T-helper 22 cell (primary cell): ENCODE measurements at regions not wholly inside any gene's neighbourhood (a gene's known extent, or its start where the extent isn't known, plus 50 kb on each side); places are given as distances from the start of the nearest gene placed in this dataset.

Source experiments
- DNase-seq: peaks from one replicate; pipeline ENCODE4 v3.0.0-alpha.2; 2020; ENCODE audit warnings: low read depth

GRCh38 chr6:41428996-41429421 is 93.6 kb downstream of the NCR2 start:
- DNase-seq, result no peak

DNA sequence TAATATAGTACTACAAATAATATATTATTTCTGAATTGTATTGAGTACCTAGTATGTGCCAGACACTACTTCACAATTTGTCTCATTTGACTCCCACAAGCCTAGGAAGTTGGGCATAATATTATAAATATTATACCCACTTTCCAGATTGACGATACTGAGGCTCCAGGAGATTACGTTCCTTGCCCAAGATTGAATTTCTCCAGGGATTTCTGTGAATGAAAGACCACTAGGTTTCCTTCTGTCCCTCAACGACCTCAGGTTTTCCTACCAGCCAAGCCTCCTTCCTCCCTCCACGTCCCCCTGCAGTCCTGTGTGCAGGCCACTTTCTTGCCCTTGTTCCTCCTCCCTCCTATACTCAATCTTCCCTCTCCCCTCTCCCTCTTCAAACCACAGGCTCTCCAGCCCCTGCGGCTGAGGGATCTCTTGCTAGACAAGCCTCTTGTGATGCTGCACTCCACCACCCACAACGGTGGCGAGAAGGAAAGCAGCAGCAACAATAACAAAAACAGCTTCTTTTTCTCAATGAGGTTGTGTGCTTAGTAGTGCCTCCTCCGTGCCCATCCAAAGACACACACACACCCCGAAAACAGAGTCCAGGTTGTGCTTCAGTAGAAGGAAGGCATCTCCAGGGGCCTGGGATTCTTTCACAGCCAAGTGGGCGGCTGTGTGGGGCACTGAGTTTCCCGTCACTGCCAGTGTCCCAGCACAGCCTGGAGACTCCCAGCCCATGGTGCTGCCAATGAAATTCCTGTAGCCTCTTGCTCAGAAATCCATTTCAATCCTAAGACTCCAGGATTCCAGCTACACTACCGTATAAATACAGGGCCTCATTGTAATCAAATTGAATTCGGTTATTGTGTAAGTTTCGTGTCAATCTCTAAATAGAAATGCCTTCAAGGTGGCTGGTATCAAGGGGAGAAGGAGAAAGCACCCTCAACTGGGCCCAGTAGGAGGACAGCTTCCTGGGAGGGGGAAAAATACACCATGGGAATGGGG is 94.4 kb downstream of the NCR2 start:
- no peak for DNase-seq

DNA sequence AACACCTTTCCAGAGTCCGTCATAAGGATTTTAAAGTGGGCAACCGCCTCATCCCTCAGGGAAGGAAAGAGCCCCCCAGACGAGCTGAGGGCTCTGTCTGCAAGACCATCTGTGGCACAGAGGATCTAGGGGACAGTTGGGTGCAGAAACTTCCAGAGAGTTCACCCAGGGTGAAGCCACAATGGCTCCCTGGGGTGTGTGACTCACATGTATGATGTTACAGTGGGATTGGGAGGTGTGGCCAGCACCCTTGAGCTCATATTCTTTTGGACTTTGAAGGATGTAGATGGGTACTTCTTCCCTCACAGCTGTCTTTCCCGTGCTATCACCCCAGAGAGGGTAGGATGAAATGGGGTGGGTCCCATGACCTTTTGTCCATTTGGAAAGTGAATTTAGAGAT is 95.5 kb downstream of the NCR2 start:
- no peak for DNase-seq

DNA sequence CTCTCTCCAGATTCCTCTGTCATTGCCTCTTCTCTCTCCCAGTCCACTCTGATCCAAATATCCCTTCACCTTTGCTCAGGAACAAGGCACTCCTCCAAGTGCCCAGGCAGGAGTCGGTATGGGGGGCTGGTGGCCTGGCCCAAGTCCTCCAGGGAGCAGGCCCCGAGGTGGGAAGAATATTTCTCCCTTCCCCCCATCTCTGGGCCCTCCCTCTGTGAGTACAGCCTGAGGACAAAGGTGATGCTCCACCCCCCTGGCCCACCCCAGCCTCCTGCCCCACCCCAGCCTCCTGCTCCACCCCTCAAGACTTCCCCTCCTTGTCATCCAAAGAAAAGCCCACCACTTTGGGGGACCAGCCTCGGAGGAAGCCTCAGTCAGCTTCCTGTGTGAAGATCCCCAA is 96.9 kb downstream of the NCR2 start:
- DNase-seq, result no peak

DNA sequence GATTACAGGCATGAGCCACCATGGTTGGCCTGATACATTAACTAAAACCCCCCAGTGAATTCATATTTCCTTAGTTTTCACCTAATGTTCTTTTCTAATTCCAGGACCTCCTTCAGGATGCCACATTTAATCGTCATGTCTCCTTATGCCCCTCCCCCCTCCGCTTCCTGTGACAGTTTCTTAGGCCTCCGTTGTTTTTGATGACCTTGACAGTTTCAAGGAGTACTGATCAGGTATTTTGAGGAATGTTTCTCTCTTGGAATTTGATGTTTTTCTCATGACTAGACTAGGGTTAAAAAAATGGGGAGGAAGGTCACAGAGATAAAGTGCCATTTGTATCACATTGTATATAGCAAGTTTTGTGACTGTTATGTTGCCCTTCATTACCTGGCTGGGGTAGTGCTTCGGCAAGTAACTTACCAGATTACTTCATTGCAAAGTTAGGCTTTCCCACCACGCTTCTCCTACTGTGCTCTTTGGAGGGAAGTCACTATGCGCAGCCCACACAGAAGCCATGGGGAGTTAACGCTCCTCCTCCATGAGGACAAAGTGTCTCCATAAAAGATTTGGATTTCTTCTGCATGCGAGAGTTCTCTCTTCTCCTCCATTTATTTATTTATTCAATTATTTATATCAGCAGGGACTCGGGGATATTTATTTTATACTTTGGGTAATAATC is 99.5 kb downstream of the NCR2 start:
- no peak for DNase-seq

- DNase-seq, result no peak
Measured at GRCh38 chr6:41437604-41438003, 102.2 kb downstream of the NCR2 start.

- no peak for DNase-seq
Measured at GRCh38 chr6:41438746-41439145, 103.3 kb downstream of the NCR2 start.

DNA sequence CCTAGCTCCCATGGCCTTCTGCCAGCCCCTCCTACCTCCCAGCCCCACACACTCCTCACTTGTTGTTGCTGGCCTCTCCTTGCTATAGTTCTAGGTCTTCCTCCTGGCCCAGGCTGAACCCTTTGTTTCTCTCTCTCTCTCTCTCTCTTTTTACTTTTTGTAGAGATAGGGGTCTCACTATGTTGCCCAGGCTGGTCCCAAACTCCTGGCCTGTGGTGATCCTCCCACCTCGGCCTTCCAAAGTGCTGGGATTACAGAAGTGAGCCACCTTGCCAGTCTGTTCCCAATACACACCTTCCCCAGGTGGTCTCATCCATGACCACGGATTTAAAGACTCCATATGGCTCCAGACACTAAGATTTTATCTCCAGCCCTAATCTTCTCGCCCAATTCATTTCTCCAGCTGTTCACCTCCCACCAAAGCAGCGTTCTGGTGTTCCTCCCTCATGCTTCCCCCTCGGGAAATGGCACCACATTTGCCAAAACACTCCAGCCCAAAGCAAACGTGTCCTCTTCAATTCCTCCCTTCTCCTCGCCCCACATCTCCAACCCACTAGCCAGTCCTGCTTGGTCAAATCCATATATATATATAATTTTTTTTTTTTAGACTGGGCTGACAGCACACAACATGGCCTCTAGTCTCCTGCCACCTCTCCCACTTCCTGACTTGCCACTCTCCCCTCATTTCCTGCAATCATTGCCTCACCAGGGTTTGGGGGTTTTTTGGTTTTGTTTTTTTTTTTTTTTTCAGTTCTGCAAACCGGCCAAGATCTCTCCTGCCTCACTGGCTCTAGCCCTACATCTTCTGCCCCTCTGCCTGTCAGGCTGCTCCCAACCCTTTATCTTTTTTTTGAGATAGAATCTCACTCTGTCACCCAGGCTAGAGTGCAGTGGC is 104.4 kb downstream of the NCR2 start:
- DNase-seq, result no peak

DNA sequence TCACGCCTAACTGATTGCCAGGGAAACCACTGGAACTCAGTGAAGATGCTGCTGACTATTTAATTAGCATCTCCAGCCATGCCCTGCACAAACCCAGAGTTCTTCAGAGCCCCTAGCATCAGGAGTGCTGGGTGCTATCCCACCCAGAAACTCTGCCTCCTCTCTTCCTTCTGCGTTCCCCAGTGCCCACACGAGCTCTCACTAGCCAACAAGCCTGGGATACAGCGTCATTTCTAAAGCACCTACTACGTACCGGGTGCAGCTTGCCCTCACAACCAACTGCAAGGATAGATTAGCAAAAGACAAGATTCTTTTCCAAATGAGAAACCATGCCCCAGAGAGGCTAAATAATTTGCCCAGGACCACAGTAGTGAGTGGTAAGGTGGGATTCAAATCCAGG is 105.2 kb upstream of the FOXP4 start:
- no peak for DNase-seq

- no peak for DNase-seq
Measured at GRCh38 chr6:41441598-41442351, 104.4 kb upstream of the FOXP4 start.

DNA sequence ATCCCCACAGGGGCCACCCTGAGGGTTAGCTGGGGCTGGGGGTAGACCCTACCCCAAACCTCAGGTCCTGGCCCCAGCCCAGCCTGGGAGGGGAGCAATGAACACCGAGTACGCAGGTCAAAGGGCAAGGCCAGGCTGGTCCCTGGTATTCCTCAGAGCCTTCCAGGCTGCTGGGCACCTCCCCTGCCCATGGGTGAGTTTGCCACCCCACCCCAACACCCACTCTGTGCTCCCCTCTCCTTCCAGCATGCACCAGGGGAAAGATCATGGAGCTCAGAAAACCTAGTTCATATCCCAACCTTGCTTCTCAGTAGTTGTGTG is 103.9 kb upstream of the FOXP4 start:
- DNase-seq, result no peak

DNA sequence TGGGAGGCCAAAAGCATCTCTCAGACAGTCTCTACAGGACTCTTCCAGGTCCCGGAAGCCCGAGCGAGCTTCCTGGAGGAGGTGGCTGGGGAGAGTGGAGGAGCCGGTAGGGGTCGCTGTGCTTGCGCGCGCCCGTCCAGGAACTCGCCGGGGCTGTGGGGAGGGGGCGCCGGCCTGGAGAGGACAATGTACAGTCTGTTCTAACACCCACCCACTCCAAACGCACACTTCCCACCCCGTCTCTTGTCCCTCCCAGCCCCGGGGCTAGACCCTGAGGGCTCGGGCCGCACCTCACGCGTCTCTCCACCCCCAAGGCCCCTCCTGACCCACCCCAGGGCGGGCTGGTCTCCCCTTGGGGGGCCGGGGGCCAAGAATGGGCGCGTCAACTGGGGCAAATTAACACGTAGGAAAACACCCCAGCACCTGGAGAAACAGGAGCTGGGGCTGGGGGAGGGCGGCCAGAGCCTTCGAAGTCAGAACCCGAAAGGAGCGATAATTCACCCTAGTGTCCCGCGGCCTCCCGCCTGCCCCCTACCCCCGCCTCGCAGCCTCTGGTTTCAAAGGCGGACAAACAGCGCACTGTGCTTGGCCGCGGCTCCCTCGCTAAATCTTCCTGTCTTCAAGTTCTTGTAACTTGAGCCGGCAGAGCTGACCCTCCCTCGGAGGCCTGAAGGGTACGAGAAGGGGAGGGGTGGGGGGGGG is 103.2 kb upstream of the FOXP4 start:
- no peak for DNase-seq

DNA sequence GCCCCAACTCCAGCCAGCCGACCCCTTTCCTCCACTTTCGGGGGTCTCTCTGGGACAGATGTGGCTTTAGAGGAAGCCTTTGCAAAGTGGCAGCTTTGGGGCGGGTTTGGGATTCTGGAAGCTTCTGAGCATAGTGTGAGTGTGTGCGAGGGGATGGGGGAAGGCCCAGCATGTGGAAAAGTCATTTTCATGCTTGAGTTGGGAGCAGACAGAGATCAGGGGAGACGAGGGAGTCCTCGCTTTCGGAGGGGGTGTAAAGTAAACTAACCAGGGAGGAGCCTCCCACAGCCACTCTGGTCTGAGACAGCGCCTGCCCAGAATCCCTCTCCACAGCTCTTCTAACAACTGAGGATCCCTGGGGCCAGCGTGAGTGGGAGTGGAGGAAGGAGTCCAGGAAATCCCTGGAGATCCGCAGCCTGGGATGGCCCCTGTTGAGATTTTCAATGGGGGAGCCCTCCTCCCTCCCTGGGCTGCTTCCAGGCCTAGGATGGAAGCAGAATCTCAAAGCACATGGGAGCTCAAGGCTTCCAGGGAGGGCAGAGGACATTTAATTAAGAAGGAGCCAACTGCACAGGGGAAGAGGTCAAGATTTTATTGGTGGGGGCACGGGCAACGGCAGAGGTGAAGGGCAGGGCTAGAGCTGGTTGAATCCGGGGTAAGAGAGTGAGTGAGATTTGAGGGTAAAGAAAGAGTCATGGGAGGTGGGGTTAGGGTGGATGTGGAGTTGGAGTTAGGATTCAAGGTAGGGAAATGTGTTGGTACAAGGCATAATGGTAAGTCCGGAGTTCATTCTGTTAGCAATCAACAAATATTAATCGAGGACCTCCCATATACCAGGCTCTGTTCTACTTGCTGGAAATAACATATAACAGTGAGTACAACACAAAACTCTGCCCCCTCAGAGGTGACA is 102.3 kb upstream of the FOXP4 start:
- no peak for DNase-seq

GRCh38 chr6:41445261-41445660 is 100.9 kb upstream of the FOXP4 start:
- DNase-seq, result no peak

DNA sequence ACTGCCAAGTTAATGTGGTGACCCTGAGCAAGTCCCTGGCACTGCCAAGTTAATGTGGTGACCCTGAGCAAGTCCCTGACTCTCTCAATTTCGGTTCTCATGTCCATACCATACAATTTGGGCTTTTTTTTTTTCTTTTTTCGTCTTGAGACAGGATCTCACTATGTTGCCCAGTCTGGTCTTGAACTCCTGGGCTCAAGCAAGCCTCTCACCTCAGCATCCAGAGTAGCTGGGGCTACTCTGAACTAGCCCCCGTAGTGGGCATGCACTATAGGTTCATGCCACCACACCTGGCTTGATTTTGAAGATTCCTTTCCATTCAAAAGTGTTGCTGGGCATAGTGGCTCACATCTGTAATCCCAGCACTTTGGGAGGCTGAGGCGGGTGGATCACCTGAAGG is 100.0 kb upstream of the FOXP4 start:
- DNase-seq, result no peak

DNA sequence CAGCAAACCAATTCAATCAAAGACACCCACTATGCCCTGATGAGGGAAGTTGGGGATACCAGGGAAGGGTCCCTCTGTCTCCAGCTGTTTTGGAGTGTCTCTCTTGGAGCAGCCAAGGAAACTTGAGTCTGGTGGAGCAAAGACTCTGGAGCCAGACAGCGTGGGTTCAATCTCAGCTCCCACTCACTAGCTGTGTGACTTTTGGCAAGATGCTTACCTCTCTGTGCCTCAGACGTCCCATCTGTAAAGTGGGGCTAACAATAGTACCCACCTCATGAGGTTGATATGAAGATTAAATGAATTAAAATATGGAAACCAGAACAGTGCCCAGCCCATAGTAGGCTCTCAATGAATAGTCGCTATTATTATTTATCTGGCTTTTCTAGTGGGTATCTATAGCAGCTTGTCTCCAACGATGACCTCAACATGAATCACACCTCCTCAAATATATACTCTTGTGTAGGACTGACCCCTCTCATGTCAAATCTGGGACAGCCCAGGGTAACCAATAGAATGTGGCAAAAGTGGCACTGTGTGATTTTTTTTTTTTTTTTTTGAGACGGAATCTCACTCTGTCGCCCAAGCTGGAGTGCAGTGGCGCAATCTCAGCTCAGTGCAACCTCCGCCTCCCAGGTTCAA is 99.2 kb upstream of the FOXP4 start:
- DNase-seq, result no peak

- DNase-seq, result no peak
Measured at GRCh38 chr6:41448256-41448655, 97.9 kb upstream of the FOXP4 start.

GRCh38 chr6:41449399-41450245 is 96.6 kb upstream of the FOXP4 start:
- no peak for DNase-seq

DNA sequence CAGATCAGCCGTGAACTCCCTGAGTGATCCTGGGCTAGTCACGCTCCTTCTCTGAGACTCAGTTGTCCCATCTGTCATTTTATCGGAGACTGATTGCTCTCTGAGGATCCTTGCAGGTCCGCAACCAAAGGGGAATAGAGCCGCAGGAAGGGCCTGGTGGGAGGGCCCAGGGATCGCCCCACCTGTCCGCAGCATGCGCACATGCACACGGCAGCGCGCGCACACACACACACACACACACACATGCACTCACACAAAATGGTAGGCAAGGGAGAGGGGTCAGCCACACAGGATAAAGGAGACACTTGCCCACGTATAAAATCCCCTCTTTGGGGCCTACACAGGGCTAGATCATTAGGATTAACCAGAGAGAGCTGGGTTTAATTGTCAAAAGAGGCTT is 95.6 kb upstream of the FOXP4 start:
- no peak for DNase-seq
